ENCODE measurements at regions not wholly inside any gene's neighbourhood (a gene's known extent, or its start where the extent isn't known, plus 50 kb on each side); places are given as distances from the start of the nearest gene placed in this dataset.

GRCh38 chr4:125430086-125430485 is 115.3 kb downstream of the FAT4 start:
- TF ChIP-seq, protein P1, sequence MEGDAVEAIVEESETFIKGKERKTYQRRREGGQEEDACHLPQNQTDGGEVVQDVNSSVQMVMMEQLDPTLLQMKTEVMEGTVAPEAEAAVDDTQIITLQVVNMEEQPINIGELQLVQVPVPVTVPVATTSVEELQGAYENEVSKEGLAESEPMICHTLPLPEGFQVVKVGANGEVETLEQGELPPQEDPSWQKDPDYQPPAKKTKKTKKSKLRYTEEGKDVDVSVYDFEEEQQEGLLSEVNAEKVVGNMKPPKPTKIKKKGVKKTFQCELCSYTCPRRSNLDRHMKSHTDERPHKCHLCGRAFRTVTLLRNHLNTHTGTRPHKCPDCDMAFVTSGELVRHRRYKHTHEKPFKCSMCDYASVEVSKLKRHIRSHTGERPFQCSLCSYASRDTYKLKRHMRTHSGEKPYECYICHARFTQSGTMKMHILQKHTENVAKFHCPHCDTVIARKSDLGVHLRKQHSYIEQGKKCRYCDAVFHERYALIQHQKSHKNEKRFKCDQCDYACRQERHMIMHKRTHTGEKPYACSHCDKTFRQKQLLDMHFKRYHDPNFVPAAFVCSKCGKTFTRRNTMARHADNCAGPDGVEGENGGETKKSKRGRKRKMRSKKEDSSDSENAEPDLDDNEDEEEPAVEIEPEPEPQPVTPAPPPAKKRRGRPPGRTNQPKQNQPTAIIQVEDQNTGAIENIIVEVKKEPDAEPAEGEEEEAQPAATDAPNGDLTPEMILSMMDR (IDR thresholded peaks at IDR 0.05), result no peak
- DNase-seq (ENCODE audit: low spot score) (no peak), ATAC-seq (ENCODE audit: low FRiP score) (no peak)

DNA sequence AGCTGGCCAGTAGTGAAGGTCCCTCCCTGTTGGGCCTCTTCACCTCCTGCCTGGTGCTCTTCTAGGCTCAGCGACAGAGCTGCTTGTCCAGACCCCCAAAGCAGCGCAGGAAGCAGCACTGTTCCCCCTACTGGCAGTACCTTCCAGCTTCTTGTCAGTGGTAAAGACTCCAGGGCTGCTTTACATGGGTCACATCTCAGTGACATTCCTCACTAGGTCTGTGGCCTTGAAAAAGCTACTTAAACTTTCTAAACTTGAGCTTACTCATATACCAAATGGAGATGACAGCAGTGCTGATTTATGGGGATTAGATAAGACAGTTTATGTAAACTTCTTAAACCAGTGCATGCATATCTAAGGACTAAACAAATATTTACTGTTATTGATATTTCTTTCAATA is 117.3 kb downstream of the FAT4 start:
- ATAC-seq (ENCODE audit: low FRiP score), result no peak
- TF ChIP-seq, protein P1 (IDR thresholded peaks at IDR 0.05), result no peak
- no peak for DNase-seq (ENCODE audit: low spot score)

- ATAC-seq (ENCODE audit: low FRiP score), result no peak
- TF ChIP-seq, protein P1 (IDR thresholded peaks at IDR 0.05), result no peak
- DNase-seq (ENCODE audit: low spot score), result no peak
Observed at GRCh38 chr4:125433453-125433852, 118.7 kb downstream of the FAT4 start.

- TF ChIP-seq, protein P1 (IDR thresholded peaks at IDR 0.05), result no peak
- no peak for ATAC-seq (ENCODE audit: low FRiP score)
- DNase-seq (ENCODE audit: low spot score), result no peak
Observed at GRCh38 chr4:125434136-125434535, 119.4 kb downstream of the FAT4 start.

DNA sequence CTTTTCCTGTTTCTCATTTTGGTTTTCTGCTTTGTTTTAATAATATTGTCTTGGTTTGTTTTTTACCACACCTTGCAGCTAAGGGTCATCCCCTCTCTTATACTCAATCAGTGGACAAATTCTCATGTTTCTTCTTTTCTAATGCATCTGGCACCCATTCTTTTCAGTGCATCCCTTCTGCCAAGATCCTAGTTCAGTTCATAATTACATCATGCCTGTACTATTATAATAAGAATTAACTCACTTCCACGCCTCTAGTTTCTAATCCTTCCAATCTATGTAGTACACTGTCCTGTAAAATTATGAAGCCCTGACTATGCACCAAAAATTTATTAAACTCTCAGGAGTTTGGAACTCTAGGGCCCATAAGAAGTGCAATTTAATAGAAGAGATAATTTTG is 126.1 kb downstream of the FAT4 start:
- no peak for ATAC-seq (ENCODE audit: low FRiP score)
- TF ChIP-seq, protein P1 (IDR thresholded peaks at IDR 0.05), result no peak
- DNase-seq (ENCODE audit: low spot score), result no peak

DNA sequence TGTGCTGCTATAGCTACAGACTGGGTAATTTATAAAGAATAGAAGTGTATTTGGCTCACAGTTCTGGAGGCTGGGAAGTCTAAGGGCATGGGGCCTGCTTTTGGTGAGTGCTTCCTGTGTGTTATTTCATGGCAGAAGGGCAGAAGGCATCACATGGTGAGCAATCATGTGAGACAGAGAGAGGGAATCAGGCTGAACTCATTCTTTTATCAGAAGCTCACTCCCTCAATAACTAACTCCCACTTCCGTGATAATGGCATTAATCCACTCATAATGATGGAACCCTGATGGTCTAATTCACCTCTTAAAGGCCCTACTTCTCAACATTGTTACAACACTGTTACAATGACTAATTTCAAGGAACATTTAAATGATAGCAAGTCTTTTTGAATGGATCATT is 129.4 kb downstream of the FAT4 start:
- ATAC-seq (ENCODE audit: low FRiP score) (no peak), DNase-seq (ENCODE audit: low spot score) (no peak)
- TF ChIP-seq, protein P1 (IDR thresholded peaks at IDR 0.05), result no peak

GRCh38 chr4:125445525-125445924 is 130.8 kb downstream of the FAT4 start:
- TF ChIP-seq, protein P1 (IDR thresholded peaks at IDR 0.05), result no peak
- no peak for DNase-seq (ENCODE audit: low spot score)
- no peak for ATAC-seq (ENCODE audit: low FRiP score)

Data from omental fat pad (tissue), 3 donors.